ENCODE measurements at regions not wholly inside any gene's neighbourhood (a gene's known extent, or its start where the extent isn't known, plus 50 kb on each side); places are given as distances from the start of the nearest gene placed in this dataset.

GRCh38 chr1:87730274-87731216, 401.9 kb downstream of the LMO4 start:
- no peak for TF ChIP-seq CTCF (IDR thresholded peaks at IDR 0.05)

- TF ChIP-seq CTCF (IDR thresholded peaks at IDR 0.05) = no peak
Measured at GRCh38 chr1:87733386-87733785, 404.7 kb downstream of the LMO4 start.

- no peak for TF ChIP-seq CTCF (IDR thresholded peaks at IDR 0.05)
Measured at GRCh38 chr1:87735750-87736149, 407.1 kb downstream of the LMO4 start.

- TF ChIP-seq CTCF (IDR thresholded peaks at IDR 0.05) = no peak
Measured at GRCh38 chr1:87739141-87739540, 410.5 kb downstream of the LMO4 start.

- TF ChIP-seq CTCF (IDR thresholded peaks at IDR 0.05) = no peak
Measured at GRCh38 chr1:87739704-87740103, 411.0 kb downstream of the LMO4 start.

- no peak for TF ChIP-seq CTCF (IDR thresholded peaks at IDR 0.05)
Measured at GRCh38 chr1:87743256-87743655, 414.6 kb downstream of the LMO4 start.

GRCh38 chr1:87744056-87744455, 415.4 kb downstream of the LMO4 start:
- no peak for TF ChIP-seq CTCF (IDR thresholded peaks at IDR 0.05)
